NCI-H1048 (cell line): ENCODE measurements at regions not wholly inside any gene's neighbourhood (a gene's known extent, or its start where the extent isn't known, plus 50 kb on each side); places are given as distances from the start of the nearest gene placed in this dataset.

Source experiments
- DNase-seq: peaks from one replicate; lab custom pipeline; 2025; lab: John Stamatoyannopoulos, UW

DNA sequence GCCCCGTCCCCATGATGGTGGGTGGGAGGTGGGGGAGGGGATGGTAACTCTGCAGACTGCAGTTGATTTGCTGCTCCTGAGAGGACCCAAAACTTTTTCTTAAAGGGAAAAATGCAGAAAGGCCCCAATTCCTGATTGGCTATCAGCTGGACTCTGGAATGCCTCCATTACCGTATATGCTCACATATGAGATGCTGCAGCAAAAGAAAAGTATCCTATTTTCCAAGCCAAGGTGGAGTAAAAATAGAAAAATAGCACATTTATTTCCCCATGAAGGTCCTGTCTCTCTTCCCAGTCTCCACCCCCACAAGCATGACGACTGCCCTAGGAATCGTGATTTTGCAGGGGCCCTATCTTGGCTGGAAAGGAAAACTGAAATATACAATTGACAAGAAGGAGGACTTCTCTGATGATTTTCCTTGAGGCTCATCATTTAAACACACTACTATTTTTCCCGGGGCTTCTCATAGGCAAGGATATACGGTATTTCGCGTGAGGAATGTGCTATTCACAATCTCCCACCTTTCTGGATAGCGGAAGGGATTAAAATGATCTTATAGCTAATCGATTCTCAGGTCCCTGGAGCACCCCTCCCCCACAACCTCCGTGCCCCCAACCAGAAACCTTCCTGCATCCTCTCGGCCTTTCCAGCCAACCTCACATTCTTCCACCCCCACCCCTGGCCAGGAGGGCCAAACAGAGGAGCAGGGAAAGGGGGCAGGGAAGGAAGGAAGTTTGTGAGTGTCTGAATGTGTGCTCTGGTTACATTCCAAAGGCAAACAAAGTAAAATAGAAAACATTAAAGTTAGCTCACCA lies 138.9 kb upstream of the CCND2 start:
- no peak for DNase-seq

DNA sequence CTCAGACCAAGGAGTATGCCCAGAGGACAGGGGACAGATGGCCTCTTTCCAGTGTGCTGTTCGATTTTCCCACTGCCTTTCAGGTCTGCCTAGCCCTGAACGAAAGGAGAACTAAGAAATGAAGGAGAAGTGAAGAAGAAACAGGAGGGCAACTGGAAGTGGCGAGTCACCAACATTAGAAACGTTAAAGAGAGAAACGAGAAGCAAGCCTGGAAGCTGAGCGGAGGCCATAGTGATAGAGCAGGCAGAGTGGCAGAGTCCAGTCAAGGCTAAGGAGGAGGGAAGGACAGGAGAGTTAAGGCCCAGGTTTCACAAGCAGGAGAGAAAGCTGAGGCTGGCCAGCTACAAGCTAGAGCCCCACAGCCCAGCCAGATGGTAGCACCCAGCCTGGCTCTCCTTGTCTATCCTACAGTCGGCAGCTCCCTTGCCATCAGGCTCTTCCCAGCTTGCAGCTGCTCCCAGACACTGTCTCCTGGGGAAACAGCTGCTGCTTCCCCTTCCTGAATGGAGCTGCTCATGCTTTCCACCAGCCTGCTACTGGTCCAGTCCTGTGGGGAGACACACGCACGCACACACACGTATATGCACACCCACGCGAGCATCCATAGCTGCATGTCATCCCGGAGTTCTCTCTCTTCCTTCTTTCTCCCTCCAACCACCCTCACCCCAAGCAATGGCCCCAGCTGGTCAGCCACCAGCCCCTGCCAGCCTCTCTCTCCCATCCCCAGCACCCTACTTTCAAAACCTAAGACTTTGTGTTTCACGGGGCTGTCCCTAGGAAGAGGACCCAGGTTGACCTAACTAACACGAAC lies 139.7 kb upstream of the CCND2 start:
- no peak for DNase-seq

DNA sequence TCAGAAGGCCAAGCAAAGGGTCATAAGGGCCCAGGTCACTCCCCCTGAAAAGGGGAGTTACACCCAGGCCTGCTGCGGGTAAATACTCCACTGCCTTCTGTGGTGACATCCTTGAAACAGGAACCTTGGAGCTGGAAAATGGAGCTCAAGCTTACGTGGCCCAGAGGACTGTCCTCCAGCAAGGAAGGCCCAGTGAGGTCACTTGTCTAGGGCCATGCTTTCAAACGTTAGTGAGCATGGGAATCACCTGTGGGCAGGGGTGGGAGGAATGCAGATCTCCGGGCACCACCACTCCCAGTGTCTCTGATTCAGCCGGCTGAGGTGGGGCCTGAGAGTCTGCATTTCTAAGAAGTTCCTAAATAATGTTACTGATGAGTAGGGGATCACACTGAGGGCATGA lies 140.5 kb upstream of the CCND2 start:
- no peak for DNase-seq

GRCh38 chr12:4121506-4122020 lies 152.0 kb upstream of the CCND2 start:
- no peak for DNase-seq

GRCh38 chr12:4120316-4120917 lies 153.1 kb upstream of the CCND2 start:
- no peak for DNase-seq

DNA sequence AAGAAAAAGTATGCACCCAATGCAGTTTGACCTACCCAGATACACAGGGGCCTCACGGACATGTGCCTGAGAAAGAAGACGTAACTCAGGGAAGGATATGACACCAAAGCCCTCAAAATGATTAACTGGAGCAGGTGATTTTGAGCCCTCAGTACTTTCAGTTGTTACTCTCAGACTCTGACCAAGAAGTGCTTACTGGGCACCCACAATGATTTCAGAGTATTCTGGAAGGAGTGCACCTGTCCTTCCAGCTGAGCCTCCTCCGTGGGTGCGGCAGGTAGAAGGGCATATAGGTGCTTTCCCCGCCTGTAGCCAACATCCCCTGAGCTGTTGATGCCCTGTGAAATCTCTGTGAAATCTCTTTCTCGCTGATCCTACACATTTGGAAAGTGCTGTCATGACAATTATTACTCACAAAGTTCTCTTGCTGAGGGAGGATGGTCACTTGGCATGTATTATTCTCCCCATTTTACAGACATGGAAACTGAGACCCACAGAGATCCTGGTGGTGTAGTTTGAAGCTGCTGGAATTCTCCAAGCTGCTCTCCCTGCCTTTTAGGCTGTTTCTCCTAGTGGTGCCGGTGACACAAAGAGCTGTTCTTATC lies 154.3 kb upstream of the CCND2 start:
- DNase-seq = no peak

- no peak for DNase-seq
Measured at GRCh38 chr12:4118601-4119156, 154.9 kb upstream of the CCND2 start.

GRCh38 chr12:4118017-4118510 lies 155.5 kb upstream of the CCND2 start:
- no peak for DNase-seq

DNA sequence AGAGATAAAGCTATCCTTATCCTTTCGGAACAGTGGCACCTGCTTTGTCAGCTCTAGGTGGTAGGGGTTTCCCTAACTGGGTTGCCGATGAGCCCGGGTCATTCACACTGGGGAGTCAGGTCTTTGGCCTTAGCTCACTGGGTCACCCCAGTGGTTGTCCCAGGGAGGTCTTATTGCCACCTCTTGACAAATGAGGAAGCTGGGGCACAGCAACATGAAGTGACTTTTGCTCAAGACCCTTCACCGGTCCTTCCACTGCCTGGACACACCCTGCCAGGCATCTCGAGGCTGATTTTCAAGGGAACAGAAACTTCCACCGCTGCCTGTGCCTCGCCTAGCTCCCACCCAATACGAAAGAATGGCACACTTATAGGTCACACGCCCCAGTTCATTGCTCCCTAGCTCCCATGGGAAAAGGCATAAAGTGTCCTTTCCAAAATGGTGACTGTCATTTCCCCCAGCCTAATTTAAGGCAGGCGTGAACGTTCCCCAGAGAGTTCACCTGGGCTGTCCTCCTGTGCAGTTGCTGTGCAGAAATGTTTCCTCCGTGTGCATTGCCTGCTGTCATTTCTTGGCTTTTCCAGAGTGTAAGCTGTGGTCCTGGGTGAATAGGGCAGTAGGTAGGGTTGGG lies 156.1 kb upstream of the CCND2 start:
- no peak for DNase-seq

DNA sequence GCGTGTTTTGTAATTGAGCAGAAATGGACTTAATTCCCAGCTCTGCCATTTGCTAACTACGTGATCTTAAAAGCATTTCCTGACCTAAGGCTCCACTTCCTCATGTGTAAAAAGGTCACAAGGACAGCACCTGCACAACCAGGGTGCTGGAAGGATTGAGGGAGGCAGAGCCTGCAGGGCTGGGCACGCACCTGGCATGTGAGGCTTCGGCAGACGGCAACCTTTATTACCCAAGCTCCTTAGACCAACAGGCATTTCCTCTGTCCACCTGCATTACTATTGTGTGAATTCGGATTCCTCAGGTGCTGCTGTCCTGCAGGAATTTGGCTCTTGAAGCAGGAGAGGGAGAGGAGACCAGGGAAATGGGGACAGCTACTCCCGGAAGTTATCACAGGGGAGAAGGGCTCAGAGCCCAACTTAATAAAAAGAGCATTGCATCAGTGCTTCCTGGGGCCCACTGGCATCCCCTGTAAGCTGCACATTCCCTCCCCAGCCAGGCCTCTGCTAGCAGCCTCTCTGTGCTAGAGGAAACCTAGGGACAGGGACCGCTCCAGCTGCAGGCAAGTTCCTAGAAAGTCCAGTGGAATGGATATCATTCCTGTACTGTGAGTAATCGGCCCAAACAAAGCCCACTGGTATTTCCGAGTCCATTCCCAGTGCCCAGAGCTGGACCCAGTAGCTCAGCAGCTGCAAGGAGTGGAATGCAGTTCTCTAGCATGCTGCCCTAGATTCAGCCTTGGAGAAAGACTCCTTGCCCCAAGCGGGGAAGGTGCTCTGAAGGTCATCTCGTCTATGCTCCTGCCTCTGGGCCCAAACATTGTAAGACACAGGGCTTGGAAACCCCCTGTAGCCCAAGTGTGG lies 157.1 kb upstream of the CCND2 start:
- DNase-seq = no peak

- no peak for DNase-seq
Measured at GRCh38 chr12:4115570-4115969, 158.0 kb upstream of the CCND2 start.

DNA sequence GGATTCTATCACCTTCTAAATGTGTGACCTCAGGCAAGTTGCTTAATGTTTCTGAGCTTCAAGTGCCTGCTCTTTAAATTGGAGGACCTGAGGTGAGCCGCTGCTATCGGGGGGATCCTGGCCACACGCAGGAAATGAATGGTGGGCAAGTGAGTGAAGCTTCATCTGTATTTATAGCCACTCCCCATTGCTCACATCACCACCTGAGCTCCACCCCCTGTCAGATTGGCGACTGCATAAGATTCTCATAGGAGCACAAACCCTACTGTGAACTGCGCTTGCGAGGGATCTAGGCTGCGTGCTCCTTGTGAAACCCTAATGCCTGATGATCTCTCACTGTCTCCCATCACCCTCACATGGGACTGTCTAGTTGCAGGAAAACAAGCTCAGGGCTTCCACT lies 158.6 kb upstream of the CCND2 start:
- DNase-seq = no peak

- no peak for DNase-seq
Measured at GRCh38 chr12:4112734-4113325, 160.7 kb upstream of the CCND2 start.

DNA sequence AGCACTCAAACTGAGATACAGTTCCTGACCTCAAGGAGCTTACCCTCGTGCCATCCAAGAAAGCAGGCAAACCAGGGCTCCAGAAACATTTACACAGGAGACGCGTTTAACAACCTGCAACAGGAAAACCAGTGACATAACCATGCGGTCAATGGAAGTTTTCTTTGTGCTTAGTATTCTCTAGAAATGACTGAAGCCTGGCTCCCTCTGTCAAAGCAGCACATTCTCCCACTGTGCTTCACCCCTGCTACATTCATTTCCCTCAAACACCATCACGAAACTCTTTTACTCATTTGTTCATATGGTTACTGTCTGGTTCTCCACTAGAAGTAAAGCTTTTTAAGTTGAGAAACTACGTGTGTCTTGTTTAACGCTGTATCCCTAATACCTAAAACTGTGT lies 161.3 kb upstream of the CCND2 start:
- DNase-seq = no peak

DNA sequence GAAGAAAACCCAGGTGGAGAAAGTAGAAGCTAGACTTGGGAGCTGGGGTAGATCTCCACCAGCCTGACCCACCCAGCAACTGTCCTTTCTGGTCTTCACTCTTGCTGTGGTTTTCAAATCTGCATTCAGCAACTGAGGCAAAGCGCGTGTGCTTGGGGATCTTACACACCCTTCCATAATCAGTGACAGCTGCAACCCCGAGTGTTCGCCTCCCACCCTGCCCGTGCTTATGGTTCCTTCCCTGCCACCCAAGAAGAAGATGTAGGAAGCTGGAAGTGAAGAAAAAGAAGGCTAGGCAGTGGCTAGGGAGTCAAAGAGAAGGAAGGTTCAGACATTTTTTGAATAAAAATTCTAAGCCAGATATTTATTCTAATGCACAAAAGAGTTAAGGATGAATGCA lies 162.6 kb upstream of the CCND2 start:
- DNase-seq = no peak

- DNase-seq = no peak
Measured at GRCh38 chr12:4109826-4110225, 163.7 kb upstream of the CCND2 start.

DNA sequence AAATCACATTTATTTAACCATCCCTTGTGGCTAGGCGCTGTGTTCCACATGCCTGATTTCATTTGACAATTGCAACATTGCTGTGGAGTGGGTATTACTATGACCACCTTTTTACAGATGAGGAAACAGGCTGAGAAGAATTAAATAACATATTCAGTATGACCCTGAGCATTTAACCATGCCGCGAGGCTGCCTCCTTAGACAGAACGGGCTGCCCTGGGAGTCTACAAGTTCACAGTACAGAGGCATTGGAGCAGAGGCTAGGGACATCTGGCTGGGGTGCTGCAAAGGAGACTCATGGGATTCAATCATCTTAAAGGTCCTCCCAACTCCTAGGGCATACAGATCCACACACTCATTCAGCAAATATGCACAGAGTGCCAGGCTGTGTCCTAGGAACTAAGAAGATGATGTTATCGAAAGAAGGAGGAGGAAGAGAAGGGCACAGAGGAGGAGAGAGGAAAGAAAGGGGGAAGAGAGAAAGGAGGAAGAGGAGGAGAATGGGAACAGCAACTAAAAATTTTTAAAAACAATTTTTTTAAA lies 164.7 kb upstream of the CCND2 start:
- no peak for DNase-seq

DNA sequence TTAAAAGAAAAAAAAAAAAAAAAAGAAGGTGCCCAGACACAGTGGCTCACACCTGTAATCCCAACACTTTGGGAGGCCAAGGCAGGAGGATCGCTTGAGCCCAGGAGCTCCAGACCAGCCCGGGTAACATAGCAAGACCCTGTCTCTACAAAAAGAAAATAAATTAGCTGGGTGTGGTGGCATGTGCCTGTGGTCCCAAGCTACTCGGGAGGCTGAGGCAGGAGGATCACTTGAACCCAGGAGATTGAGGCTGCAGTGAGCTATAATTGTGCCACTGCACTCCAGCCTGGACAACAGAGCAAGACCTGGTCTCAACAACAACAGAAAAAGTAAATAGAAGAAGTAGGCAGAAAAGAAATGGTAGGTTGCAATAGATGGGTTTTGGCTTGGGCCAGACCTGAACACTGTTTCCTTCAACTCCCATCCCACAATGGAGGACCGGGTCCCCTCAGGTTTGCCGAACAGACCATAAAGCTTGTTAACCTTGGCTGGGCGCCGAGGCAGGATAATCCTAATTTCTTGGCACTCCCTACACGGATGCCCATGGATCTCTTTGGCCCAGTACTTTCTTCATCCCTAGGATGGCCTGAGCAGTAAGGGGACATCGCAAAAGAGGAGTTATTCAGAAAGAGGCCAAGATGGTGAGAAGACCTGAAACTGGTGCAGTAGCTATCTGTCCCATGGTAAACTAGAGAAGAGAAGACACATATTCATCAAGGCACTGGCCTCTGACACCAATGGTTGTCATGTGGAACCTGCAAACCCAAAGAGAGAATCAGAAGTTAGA lies 165.5 kb upstream of the CCND2 start:
- no peak for DNase-seq

DNA sequence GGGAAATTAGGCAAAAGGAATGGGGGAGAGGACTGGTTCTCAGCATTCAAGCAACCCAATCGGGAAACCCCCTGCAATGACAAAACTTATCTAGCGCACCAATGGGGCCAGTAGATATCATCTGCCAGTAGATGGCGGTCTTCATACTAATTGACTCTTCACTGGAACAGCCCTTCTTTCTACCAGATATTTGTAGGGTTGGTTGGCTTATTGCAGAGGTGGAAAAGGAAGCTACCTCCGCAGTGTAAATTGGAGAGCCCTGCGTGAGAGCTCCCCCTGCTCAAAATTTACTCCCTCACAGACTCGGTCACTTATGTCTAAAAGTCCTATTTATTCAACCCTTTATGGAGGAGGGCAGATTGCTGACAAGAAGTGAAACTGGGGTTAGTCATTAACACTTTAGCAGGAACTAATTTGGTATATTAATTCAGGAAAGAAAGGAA lies 166.1 kb upstream of the CCND2 start:
- DNase-seq = no peak
